ENCODE measurements at regions not wholly inside any gene's neighbourhood (a gene's known extent, or its start where the extent isn't known, plus 50 kb on each side); places are given as distances from the start of the nearest gene placed in this dataset.

- no peak overlapping the region for H4K5ac ChIP-seq (ENCODE audit: insufficient read length, low read depth, low read length)
- no CpG with 5 or more reads among the region's 4 CpGs for WGBS (ENCODE audit: extremely low coverage, insufficient read length, low lambda C conversion rate)
- no peak overlapping the region for H2BK15ac ChIP-seq (ENCODE audit: low read depth, low read length)
- no peak overlapping the region for H2AFZ ChIP-seq (ENCODE audit: low read length)
- no peak overlapping the region for H3K18ac ChIP-seq (ENCODE audit: insufficient read length, low read depth, low read length)
- H4K91ac ChIP-seq (ENCODE audit: insufficient read length, low read depth, low read length): no peak overlapping the region
- H3K4me1 ChIP-seq (ENCODE audit: insufficient read depth, low read length): no peaks in the 10 kb centered on the region
- H3K4me3 Mint-ChIP-seq: no peak overlapping the region
- no peak overlapping the region for H3K27ac Mint-ChIP-seq
- no peaks in the 10 kb centered on the region for H3K4me1 Mint-ChIP-seq
- no peak for DNase-seq
- no peaks in the 10 kb centered on the region for H3K23me2 ChIP-seq (ENCODE audit: insufficient read length, low read depth, low read length, poor library complexity, severe bottlenecking)
- no peak overlapping the region for H3K27ac ChIP-seq (ENCODE audit: insufficient read length, low read depth, low read length)
- no peak overlapping the region for H3T11ph ChIP-seq (ENCODE audit: low read length)
- no peak overlapping the region for H3K14ac ChIP-seq (ENCODE audit: insufficient read depth, low read length)
- peaks cover 0 to 3% of the 10 kb centered on the region in 2 experiments; a peak in 1 of 5 replicates for H3K9me3 Mint-ChIP-seq
- H3K27me3 Mint-ChIP-seq (ENCODE audit: low read depth): no peaks in the 10 kb centered on the region
- no peak overlapping the region for H2AK5ac ChIP-seq (ENCODE audit: insufficient read length, low read length)
- H3K36me3 Mint-ChIP-seq (ENCODE audit: insufficient read depth in 1 of 3, low read depth in 3 of 3): no peaks in the 10 kb centered on the region
- H4K8ac ChIP-seq (replicated peaks; ENCODE audit: insufficient read length, low read depth, low read length): no peak overlapping the region
- no peaks in the 10 kb centered on the region for H4K20me1 ChIP-seq (ENCODE audit: control insufficient read depth, insufficient read depth, insufficient read length)
- no peak overlapping the region for H2BK20ac ChIP-seq (ENCODE audit: low read depth, low read length, poor library complexity, severe bottlenecking)
- H3K79me2 ChIP-seq (ENCODE audit: insufficient read depth, low read length): no peaks in the 10 kb centered on the region
- no peak overlapping the region for H3K23ac ChIP-seq (ENCODE audit: insufficient read length, low read depth, low read length)
- H2BK5ac ChIP-seq (ENCODE audit: insufficient read length, low read length): no peak overlapping the region
- no peaks in the 10 kb centered on the region for H3K79me1 ChIP-seq (ENCODE audit: insufficient read depth, low read depth, low read length, poor library complexity, severe bottlenecking)
- no peak overlapping the region for H3K4ac ChIP-seq (ENCODE audit: low read depth, low read length)
- H3K4me2 ChIP-seq (ENCODE audit: insufficient read depth, insufficient read length, low read length): no peak overlapping the region
- no peak overlapping the region for H3K56ac ChIP-seq (ENCODE audit: insufficient read length, low read depth, low read length)
- no peak overlapping the region for H3K9ac ChIP-seq (ENCODE audit: extremely low read depth, insufficient read length, low read length)
- H3K9me3 ChIP-seq (ENCODE audit: control insufficient read depth, low read depth, low read length): no peaks in the 10 kb centered on the region
- TF ChIP-seq CTCF (conservative IDR thresholded peaks at IDR 0.05): no peak
- no peak overlapping the region for H2BK12ac ChIP-seq (ENCODE audit: insufficient read length, low read depth, low read length)
- H3K27me3 ChIP-seq (ENCODE audit: insufficient read depth, low read length): no peaks in the 10 kb centered on the region
- no peak overlapping the region for H2BK120ac ChIP-seq (ENCODE audit: low read depth, low read length, poor library complexity, severe bottlenecking)
These were observed 558.2 kb upstream of the USP24 start for GRCh38 chr1:55773211-55773940.

Measured in H9 (cell line).